Body of pancreas (tissue), 4 donors: ENCODE measurements at regions not wholly inside any gene's neighbourhood (a gene's known extent, or its start where the extent isn't known, plus 50 kb on each side); places are given as distances from the start of the nearest gene placed in this dataset.

Experiments
- ATAC-seq: fragments of 150-250 bp; one replicate; pipeline ENCODE4 v1.9.1; 2016
- DNase-seq, 4 donors: peaks; one replicate each; pipeline ENCODE4 v3.0.0-alpha.2; 2019
- H3K27ac ChIP-seq, 4 donors: fragments of 200-600 bp; sonication (generic); 1 replicate in 3 of 4; 2 replicates in 1 of 4; pipeline versions ENCODE4 v1.5.1 to v1.6.1; 2016 to 2019; ENCODE audit warnings: mild to moderate bottlenecking in 1 of 4, mixed read lengths in 1 of 4, moderate library complexity in 1 of 4
- H3K27me3 ChIP-seq, 2 donors: fragments of 200-600 bp; sonication (generic); one replicate each; pipeline ENCODE4 v1.6.0; 2016; ENCODE audit warnings: mild to moderate bottlenecking in 1 of 2
- H3K36me3 ChIP-seq, 2 donors: fragments of 200-600 bp; sonication (generic); replicated peaks in 1 of 2; 2 replicates each; pipeline ENCODE4 v1.5.1; 2016; ENCODE audit warnings: low read depth in 2 of 2; ENCODE audit not compliant: insufficient read depth in 1 of 2
- H3K4me1 ChIP-seq: fragments of 200-600 bp; sonication (generic); one replicate; pipeline ENCODE4 v1.6.0; 2016
- H3K4me3 ChIP-seq, 2 donors: fragments of 200-600 bp; sonication (generic); 1 replicate in 1 of 2; 2 replicates in 1 of 2; pipeline ENCODE4 v1.5.1; 2016 to 2019
- H3K9me3 ChIP-seq, 3 donors: fragments of 200-600 bp; sonication (generic); 1 replicate in 2 of 3; 2 replicates in 1 of 3; pipeline ENCODE4 v1.5.1; 2016
- POLR2A ChIP-seq, 3 donors: fragments of 450-650 bp; IDR thresholded peaks; one replicate each; pipeline ENCODE4 v1.6.1; 2016; ENCODE audit warnings: antibody characterized with exemption in 3 of 3, mild to moderate bottlenecking in 2 of 3
- WGBS, 2 donors: methylation state at CpG; one replicate each; pipeline ENCODE4 v1.1.5; 2017; 5-methylcytosine and 5-hydroxymethylcytosine counted together
- intact Hi-C: fragments of 100-400 bp; cut with DNase I; formaldehyde crosslinking; loops from one replicate; pipeline ENCODE4 v1.15.1; 2023
- TF ChIP-seq, protein P1 (sequence below), 7 experiments: fragments of 450-650 bp in 4 of 7; fragments of 200-600 bp in 3 of 7; sonication (generic) in 3 of 7; IDR thresholded peaks; one replicate each; pipeline ENCODE4 v1.5.1; 2016 to 2019; ENCODE audit warnings: antibody characterized with exemption in 7 of 7

DNA sequence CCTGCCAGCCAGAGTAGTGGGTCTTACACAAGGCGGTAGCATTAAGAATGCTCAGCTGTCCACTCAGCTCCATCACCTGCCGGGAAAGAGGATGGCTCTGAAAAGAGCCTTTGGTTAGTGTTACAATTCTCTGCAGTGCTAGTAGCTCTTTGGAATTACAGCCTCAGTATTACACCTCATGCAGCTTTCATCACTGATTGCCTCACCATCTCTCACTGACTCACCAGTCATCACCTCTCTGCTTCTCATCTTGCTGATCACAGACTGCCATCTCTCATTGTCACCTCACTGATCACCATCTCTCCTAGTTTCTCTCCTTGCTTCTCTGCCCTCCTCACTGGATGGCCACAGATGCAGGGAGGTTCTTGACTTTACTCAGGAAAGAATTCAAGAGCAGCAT lies 573.5 kb upstream of the SETBP1 start:
- intact Hi-C loops, result no loop called here
- no peak overlapping the region for H3K27ac ChIP-seq
- DNase-seq, result no peak
- 60 to 75% methylated on average over 1 to 2 of the region's 2 CpGs for WGBS, 2 donors
- no peaks in the 10 kb centered on the region for H3K36me3 ChIP-seq
- H3K4me1 ChIP-seq, result no peaks in the 10 kb centered on the region
- H3K4me3 ChIP-seq, result no peak overlapping the region
- TF ChIP-seq, protein P1, sequence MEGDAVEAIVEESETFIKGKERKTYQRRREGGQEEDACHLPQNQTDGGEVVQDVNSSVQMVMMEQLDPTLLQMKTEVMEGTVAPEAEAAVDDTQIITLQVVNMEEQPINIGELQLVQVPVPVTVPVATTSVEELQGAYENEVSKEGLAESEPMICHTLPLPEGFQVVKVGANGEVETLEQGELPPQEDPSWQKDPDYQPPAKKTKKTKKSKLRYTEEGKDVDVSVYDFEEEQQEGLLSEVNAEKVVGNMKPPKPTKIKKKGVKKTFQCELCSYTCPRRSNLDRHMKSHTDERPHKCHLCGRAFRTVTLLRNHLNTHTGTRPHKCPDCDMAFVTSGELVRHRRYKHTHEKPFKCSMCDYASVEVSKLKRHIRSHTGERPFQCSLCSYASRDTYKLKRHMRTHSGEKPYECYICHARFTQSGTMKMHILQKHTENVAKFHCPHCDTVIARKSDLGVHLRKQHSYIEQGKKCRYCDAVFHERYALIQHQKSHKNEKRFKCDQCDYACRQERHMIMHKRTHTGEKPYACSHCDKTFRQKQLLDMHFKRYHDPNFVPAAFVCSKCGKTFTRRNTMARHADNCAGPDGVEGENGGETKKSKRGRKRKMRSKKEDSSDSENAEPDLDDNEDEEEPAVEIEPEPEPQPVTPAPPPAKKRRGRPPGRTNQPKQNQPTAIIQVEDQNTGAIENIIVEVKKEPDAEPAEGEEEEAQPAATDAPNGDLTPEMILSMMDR (IDR thresholded peaks at IDR 0.05), result no peak
- no peak for TF ChIP-seq POLR2A (IDR thresholded peaks at IDR 0.05)
- no peak for ATAC-seq
- no peaks in the 10 kb centered on the region for H3K9me3 ChIP-seq
- no peaks in the 10 kb centered on the region for H3K27me3 ChIP-seq

- no peaks in the 10 kb centered on the region for H3K27me3 ChIP-seq
- no peak for DNase-seq
- TF ChIP-seq, protein P1 (IDR thresholded peaks at IDR 0.05), result no peak
- no peak for TF ChIP-seq POLR2A (IDR thresholded peaks at IDR 0.05)
- H3K9me3 ChIP-seq, result no peaks in the 10 kb centered on the region
- no peaks in the 10 kb centered on the region for H3K4me1 ChIP-seq
- intact Hi-C loops, result no loop called here
- no peak overlapping the region for H3K27ac ChIP-seq
- H3K4me3 ChIP-seq, result no peak overlapping the region
- no peaks in the 10 kb centered on the region for H3K36me3 ChIP-seq
- no peak for ATAC-seq
These were observed 569.4 kb upstream of the SETBP1 start for GRCh38 chr18:44111337-44111736.

DNA sequence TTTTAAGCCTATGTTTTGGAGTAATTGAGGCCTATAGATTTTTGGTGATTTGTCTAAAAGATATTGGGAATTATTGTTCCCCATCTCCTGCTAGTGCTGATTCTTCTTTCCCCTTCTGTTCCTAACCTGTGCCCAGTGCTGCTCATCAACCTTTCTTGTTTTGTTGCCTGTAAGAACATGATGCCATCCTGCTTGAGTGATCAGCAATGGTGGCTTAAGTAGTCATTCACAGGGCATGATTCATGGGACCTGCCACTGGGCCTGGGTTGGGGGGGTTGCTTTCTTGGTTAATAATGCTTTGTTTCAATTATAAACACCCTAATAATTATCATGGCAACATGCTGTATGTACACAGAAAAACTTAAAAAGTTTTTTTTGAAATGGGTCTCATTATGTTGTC lies 562.9 kb upstream of the SETBP1 start:
- no peak overlapping the region for H3K27ac ChIP-seq
- no peak overlapping the region for H3K4me3 ChIP-seq
- H3K27me3 ChIP-seq, result no peaks in the 10 kb centered on the region
- ATAC-seq (no peak), DNase-seq (no peak)
- no peaks in the 10 kb centered on the region for H3K4me1 ChIP-seq
- TF ChIP-seq POLR2A (IDR thresholded peaks at IDR 0.05), result no peak
- TF ChIP-seq, protein P1 (IDR thresholded peaks at IDR 0.05), result no peak
- intact Hi-C loops, result no loop called here
- no peaks in the 10 kb centered on the region for H3K9me3 ChIP-seq
- no peaks in the 10 kb centered on the region for H3K36me3 ChIP-seq

DNA sequence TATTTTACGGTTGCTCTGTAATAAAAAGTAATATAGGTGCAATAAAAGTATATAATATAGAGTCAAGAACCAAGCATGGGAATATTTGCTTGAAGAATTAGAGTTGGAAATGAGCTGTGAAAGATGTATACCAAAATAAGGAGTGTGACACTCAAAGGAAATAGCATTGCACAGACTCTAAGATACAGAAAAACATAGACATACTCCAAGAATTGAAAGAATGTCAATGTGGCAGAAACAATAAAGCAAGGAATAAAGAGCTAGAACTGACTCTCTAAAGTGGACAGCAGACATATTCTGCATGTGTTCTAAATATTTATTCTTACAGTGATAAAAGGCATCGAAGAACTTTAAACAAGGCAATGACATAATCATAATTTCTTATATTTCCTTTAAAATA lies 561.1 kb upstream of the SETBP1 start:
- TF ChIP-seq POLR2A (IDR thresholded peaks at IDR 0.05), result no peak
- TF ChIP-seq, protein P1 (IDR thresholded peaks at IDR 0.05), result no peak
- H3K4me1 ChIP-seq, result no peaks in the 10 kb centered on the region
- H3K27ac ChIP-seq, result no peak overlapping the region
- DNase-seq, result no peak
- WGBS, 2 donors, result 71 to 75% methylated on average over 2 of the region's 2 CpGs
- H3K4me3 ChIP-seq, result no peak overlapping the region
- ATAC-seq, result no peak
- intact Hi-C loops, result no loop called here
- H3K9me3 ChIP-seq, result no peaks in the 10 kb centered on the region
- H3K36me3 ChIP-seq, result no peaks in the 10 kb centered on the region
- H3K27me3 ChIP-seq, result no peaks in the 10 kb centered on the region

GRCh38 chr18:44123743-44124142 lies 556.9 kb upstream of the SETBP1 start:
- intact Hi-C loops, result no loop called here
- no peak for ATAC-seq

More at GRCh38 chr18:44123743-44124142, 556.9 kb upstream of the SETBP1 start:
- no peaks in the 10 kb centered on the region for H3K4me1 ChIP-seq
- H3K27me3 ChIP-seq, result no peaks in the 10 kb centered on the region
- 68 to 92% methylated on average over 2 of the region's 2 CpGs for WGBS, 2 donors
- no peak for TF ChIP-seq POLR2A (IDR thresholded peaks at IDR 0.05)
- TF ChIP-seq, protein P1 (IDR thresholded peaks at IDR 0.05), result no peak
- H3K36me3 ChIP-seq, result no peaks in the 10 kb centered on the region
- no peak for DNase-seq
- H3K9me3 ChIP-seq, result no peaks in the 10 kb centered on the region
- no peak overlapping the region for H3K27ac ChIP-seq
- H3K4me3 ChIP-seq, result no peak overlapping the region
